C1 segment of cervical spinal cord (tissue), 14 donors: ENCODE measurements at regions not wholly inside any gene's neighbourhood (a gene's known extent, or its start where the extent isn't known, plus 50 kb on each side); places are given as distances from the start of the nearest gene placed in this dataset.
A peak's percentile ranks its signal among the peaks of the same experiment; 100 is the strongest.

ENCODE experiments used
- DNase-seq, 14 donors: peaks; one replicate each; lab custom pipeline; 2025; lab: John Stamatoyannopoulos, UW

GRCh38 chr3:22933841-22934116 lies 269.3 kb upstream of the UBE2E2 start:
- no peak for DNase-seq

- no peak for DNase-seq
Observed at GRCh38 chr3:22935040-22935439, 268.1 kb upstream of the UBE2E2 start.

- DNase-seq, result no peak
Observed at GRCh38 chr3:22937536-22937935, 265.6 kb upstream of the UBE2E2 start.

- DNase-seq, result no peak
Observed at GRCh38 chr3:22938739-22939138, 264.4 kb upstream of the UBE2E2 start.

GRCh38 chr3:22939349-22939748 lies 263.8 kb upstream of the UBE2E2 start:
- DNase-seq, result no peak

GRCh38 chr3:22940285-22940684 lies 262.8 kb upstream of the UBE2E2 start:
- no peak for DNase-seq

GRCh38 chr3:22942981-22943380 lies 260.1 kb upstream of the UBE2E2 start:
- DNase-seq, result no peak

GRCh38 chr3:22947851-22948250 lies 255.3 kb upstream of the UBE2E2 start:
- DNase-seq, result no peak

- no peak for DNase-seq
Observed at GRCh38 chr3:22951910-22952309, 251.2 kb upstream of the UBE2E2 start.

GRCh38 chr3:22952860-22953259 lies 250.3 kb upstream of the UBE2E2 start:
- no peak for DNase-seq

GRCh38 chr3:22959593-22959992 lies 243.5 kb upstream of the UBE2E2 start:
- DNase-seq, result peak in 1 of 14 donors; percentile 18

- peak in 2 of 14 donors; percentile 3 to 38 for DNase-seq
Observed at GRCh38 chr3:22960105-22960984, 242.8 kb upstream of the UBE2E2 start.

GRCh38 chr3:22962244-22962643 lies 240.9 kb upstream of the UBE2E2 start:
- no peak for DNase-seq

GRCh38 chr3:22966349-22966748 lies 236.8 kb upstream of the UBE2E2 start:
- no peak for DNase-seq

- DNase-seq, result no peak
Observed at GRCh38 chr3:22969276-22969675, 233.9 kb upstream of the UBE2E2 start.

GRCh38 chr3:22971497-22971896 lies 231.6 kb upstream of the UBE2E2 start:
- no peak for DNase-seq

GRCh38 chr3:22977042-22977441 lies 226.1 kb upstream of the UBE2E2 start:
- DNase-seq, result no peak

GRCh38 chr3:22977650-22978289 lies 225.4 kb upstream of the UBE2E2 start:
- no peak for DNase-seq

GRCh38 chr3:22979581-22979980 lies 223.5 kb upstream of the UBE2E2 start:
- DNase-seq, result no peak

GRCh38 chr3:22980346-22980745 lies 222.8 kb upstream of the UBE2E2 start:
- DNase-seq, result no peak

- DNase-seq, result peak in 1 of 14 donors; percentile 4
Observed at GRCh38 chr3:22981166-22981565, 222.0 kb upstream of the UBE2E2 start.

GRCh38 chr3:22981861-22982260 lies 221.3 kb upstream of the UBE2E2 start:
- DNase-seq, result peak in 1 of 14 donors; percentile 32

GRCh38 chr3:22982981-22983587 lies 220.0 kb upstream of the UBE2E2 start:
- DNase-seq, result no peak
